Liver (tissue), 3 donors: ENCODE measurements at regions not wholly inside any gene's neighbourhood (a gene's known extent, or its start where the extent isn't known, plus 50 kb on each side); places are given as distances from the start of the nearest gene placed in this dataset.

Experiments used
- EGR1 ChIP-seq, 2 donors: IDR thresholded peaks; 2 replicates each; pipeline ENCODE4 v1.6.1; 2016 to 2018; ENCODE audit warnings: antibody characterized with exemption in 2 of 2, low read depth in 2 of 2
- GABPA ChIP-seq, 2 donors: IDR thresholded peaks in 1 of 2; conservative IDR thresholded peaks in 1 of 2; 2 replicates each; pipeline ENCODE4 v1.6.1; 2016; ENCODE audit warnings: antibody characterized with exemption in 2 of 2, mild to moderate bottlenecking in 1 of 2, moderate library complexity in 1 of 2
- JUND ChIP-seq, 2 donors: IDR thresholded peaks; 2 replicates each; pipeline ENCODE4 v1.6.1; 2016; ENCODE audit warnings: antibody characterized with exemption in 2 of 2
- RAD21 ChIP-seq, 2 donors: IDR thresholded peaks; 2 replicates each; pipeline ENCODE4 v1.6.1; 2016; ENCODE audit warnings: antibody characterized with exemption in 2 of 2, mild to moderate bottlenecking in 2 of 2
- RXRA ChIP-seq, 2 donors: IDR thresholded peaks; 2 replicates each; pipeline ENCODE4 v1.6.1; 2017 to 2018; ENCODE audit warnings: antibody characterized with exemption in 2 of 2, mild to moderate bottlenecking in 1 of 2
- SP1 ChIP-seq: IDR thresholded peaks from 2 replicates; pipeline ENCODE4 v1.6.1; 2018; ENCODE audit warnings: antibody characterized with exemption, mild to moderate bottlenecking
- TAF1 ChIP-seq: conservative IDR thresholded peaks from 2 replicates; pipeline ENCODE4 v1.6.1; 2016; ENCODE audit warnings: antibody characterized with exemption, mild to moderate bottlenecking
- TF ChIP-seq, protein P1 (sequence below): IDR thresholded peaks from 2 replicates; pipeline ENCODE4 v1.6.1; 2016; ENCODE audit warnings: antibody characterized with exemption, mild to moderate bottlenecking
- TF ChIP-seq, protein P2 (sequence below): fragments of 150-350 bp; IDR thresholded peaks from 2 replicates; pipeline ENCODE4 v1.5.1; 2017; ENCODE audit warnings: improper control_type of control experiment, low read depth, low read length; ENCODE audit not compliant: missing input control
- TF ChIP-seq, protein P3 (sequence below): IDR thresholded peaks from 2 replicates; pipeline ENCODE4 v1.6.1; 2016; ENCODE audit warnings: antibody characterized with exemption
- donor health status: healthy.
- donor health status: healthy.

DNA sequence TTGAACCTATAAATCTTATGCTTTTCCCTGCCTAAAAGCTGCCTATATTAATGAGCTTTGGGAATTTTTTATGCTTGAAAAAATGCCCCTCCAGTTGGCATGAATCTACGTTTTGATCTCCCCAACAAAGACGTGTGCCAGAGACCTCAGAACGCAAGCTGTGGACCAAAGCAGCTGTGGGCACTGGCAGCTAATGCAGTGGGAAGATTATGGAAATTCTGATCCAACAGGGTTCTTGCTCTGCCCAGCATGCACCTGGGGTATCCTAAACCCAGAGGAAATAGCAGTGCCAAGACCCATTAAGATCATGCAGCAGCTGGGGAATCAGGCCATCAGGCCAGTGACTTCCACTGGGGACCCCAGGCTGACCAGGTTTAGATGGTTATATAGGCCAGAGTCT, 423.0 kb downstream of the ZBBX start:
- TF ChIP-seq, protein P1, sequence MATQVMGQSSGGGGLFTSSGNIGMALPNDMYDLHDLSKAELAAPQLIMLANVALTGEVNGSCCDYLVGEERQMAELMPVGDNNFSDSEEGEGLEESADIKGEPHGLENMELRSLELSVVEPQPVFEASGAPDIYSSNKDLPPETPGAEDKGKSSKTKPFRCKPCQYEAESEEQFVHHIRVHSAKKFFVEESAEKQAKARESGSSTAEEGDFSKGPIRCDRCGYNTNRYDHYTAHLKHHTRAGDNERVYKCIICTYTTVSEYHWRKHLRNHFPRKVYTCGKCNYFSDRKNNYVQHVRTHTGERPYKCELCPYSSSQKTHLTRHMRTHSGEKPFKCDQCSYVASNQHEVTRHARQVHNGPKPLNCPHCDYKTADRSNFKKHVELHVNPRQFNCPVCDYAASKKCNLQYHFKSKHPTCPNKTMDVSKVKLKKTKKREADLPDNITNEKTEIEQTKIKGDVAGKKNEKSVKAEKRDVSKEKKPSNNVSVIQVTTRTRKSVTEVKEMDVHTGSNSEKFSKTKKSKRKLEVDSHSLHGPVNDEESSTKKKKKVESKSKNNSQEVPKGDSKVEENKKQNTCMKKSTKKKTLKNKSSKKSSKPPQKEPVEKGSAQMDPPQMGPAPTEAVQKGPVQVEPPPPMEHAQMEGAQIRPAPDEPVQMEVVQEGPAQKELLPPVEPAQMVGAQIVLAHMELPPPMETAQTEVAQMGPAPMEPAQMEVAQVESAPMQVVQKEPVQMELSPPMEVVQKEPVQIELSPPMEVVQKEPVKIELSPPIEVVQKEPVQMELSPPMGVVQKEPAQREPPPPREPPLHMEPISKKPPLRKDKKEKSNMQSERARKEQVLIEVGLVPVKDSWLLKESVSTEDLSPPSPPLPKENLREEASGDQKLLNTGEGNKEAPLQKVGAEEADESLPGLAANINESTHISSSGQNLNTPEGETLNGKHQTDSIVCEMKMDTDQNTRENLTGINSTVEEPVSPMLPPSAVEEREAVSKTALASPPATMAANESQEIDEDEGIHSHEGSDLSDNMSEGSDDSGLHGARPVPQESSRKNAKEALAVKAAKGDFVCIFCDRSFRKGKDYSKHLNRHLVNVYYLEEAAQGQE: no peak
- TF ChIP-seq, protein P2, sequence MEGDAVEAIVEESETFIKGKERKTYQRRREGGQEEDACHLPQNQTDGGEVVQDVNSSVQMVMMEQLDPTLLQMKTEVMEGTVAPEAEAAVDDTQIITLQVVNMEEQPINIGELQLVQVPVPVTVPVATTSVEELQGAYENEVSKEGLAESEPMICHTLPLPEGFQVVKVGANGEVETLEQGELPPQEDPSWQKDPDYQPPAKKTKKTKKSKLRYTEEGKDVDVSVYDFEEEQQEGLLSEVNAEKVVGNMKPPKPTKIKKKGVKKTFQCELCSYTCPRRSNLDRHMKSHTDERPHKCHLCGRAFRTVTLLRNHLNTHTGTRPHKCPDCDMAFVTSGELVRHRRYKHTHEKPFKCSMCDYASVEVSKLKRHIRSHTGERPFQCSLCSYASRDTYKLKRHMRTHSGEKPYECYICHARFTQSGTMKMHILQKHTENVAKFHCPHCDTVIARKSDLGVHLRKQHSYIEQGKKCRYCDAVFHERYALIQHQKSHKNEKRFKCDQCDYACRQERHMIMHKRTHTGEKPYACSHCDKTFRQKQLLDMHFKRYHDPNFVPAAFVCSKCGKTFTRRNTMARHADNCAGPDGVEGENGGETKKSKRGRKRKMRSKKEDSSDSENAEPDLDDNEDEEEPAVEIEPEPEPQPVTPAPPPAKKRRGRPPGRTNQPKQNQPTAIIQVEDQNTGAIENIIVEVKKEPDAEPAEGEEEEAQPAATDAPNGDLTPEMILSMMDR: no peak
- no peak for TF ChIP-seq RAD21 (IDR thresholded peaks at IDR 0.05)
- TF ChIP-seq, protein P3, sequence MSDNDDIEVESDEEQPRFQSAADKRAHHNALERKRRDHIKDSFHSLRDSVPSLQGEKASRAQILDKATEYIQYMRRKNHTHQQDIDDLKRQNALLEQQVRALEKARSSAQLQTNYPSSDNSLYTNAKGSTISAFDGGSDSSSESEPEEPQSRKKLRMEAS: no peak
- no peak for TF ChIP-seq JUND (IDR thresholded peaks at IDR 0.05)
- no peak for TF ChIP-seq SP1
- no peak for TF ChIP-seq TAF1
- no peak for TF ChIP-seq RXRA (IDR thresholded peaks at IDR 0.05)
- no peak for TF ChIP-seq GABPA (IDR thresholded peaks at IDR 0.05 in 1 of 2, conservative IDR thresholded peaks at IDR 0.05 in 1 of 2)
- no peak for TF ChIP-seq EGR1 (IDR thresholded peaks at IDR 0.05; ENCODE audit: low read depth in 2 of 2)
